Activated CD4-positive, alpha-beta T cell treated with anti-CD3 and anti-CD28 coated beads, Interleukin-2, amount 10 ng/mL, durations not matched to agents 7 days and 5 days (primary cell): ENCODE measurements at regions not wholly inside any gene's neighbourhood (a gene's known extent, or its start where the extent isn't known, plus 50 kb on each side); places are given as distances from the start of the nearest gene placed in this dataset.
"Not testable (repeated sequence)": the region's sequence is repeated elsewhere in the genome, so short reads cannot be mapped to it uniquely, and the experiment has no call there.

ENCODE experiments used
- CTCF ChIA-PET: fragments of 350-600 bp; sonication (Branson Sonifier 250); formaldehyde crosslinking; loops from one replicate; lab custom pipeline; 2021; ENCODE audit warnings: antibody characterized with exemption; lab: Charles Lee
- POLR2A ChIA-PET: fragments of 350-600 bp; sonication (Branson Sonifier 250); formaldehyde crosslinking; loops from one replicate; lab custom pipeline; 2021; ENCODE audit warnings: antibody characterized with exemption; lab: Charles Lee
- DNase-seq: peaks from one replicate; pipeline ENCODE4 v3.0.0-alpha.2; 2020
- H3K27ac Mint-ChIP-seq: one replicate; pipeline ENCODE4 v1.8.0; 2021; ENCODE audit warnings: mild to moderate bottlenecking, moderate library complexity, mixed read lengths
- H3K27me3 Mint-ChIP-seq: one replicate; pipeline ENCODE4 v1.8.0; 2021; ENCODE audit warnings: mixed read lengths
- H3K36me3 Mint-ChIP-seq: one replicate; pipeline ENCODE4 v1.8.0; 2021; ENCODE audit warnings: low read depth, mixed read lengths
- H3K4me1 Mint-ChIP-seq: one replicate; pipeline ENCODE4 v1.8.0; 2021; ENCODE audit warnings: mixed read lengths
- H3K4me3 Mint-ChIP-seq: one replicate; pipeline ENCODE4 v1.8.0; 2021; ENCODE audit warnings: mild to moderate bottlenecking, moderate library complexity, mixed read lengths
- H3K9me3 Mint-ChIP-seq: one replicate; pipeline ENCODE4 v1.8.0; 2021; ENCODE audit warnings: mixed read lengths

- H3K4me3 Mint-ChIP-seq, result no peak overlapping the region
- POLR2A ChIA-PET, result no interaction called here
- H3K27me3 Mint-ChIP-seq, result peaks cover 4% of the 10 kb centered on the region
- H3K27ac Mint-ChIP-seq, result no peak overlapping the region
- CTCF ChIA-PET, result no interaction called here
- DNase-seq, result no peak
- H3K4me1 Mint-ChIP-seq, result no peaks in the 10 kb centered on the region
- H3K36me3 Mint-ChIP-seq, result no peaks in the 10 kb centered on the region
- no peaks in the 10 kb centered on the region for H3K9me3 Mint-ChIP-seq
Measured at GRCh38 chr12:94916663-94917062, 86.8 kb downstream of the NDUFA12 start.

GRCh38 chr12:94909663-94910062 lies 93.8 kb downstream of the NDUFA12 start:
- CTCF ChIA-PET, result no interaction called here
- Mint-ChIP-seq H3K27me3 (no peaks in the 10 kb centered on the region), H3K9me3 (no peaks in the 10 kb centered on the region), H3K4me1 (no peaks in the 10 kb centered on the region), H3K4me3 (no peak overlapping the region), H3K27ac (no peak overlapping the region), H3K36me3 (no peaks in the 10 kb centered on the region)
- POLR2A ChIA-PET, result no interaction called here
- no peak for DNase-seq

GRCh38 chr12:94905749-94906148 lies 97.7 kb downstream of the NDUFA12 start:
- H3K36me3 Mint-ChIP-seq, H3K27me3 Mint-ChIP-seq, H3K27ac Mint-ChIP-seq, DNase-seq, POLR2A ChIA-PET, H3K4me1 Mint-ChIP-seq, H3K4me3 Mint-ChIP-seq, H3K9me3 Mint-ChIP-seq, CTCF ChIA-PET: not testable (repeated sequence)

GRCh38 chr12:94900496-94900895 lies 103.0 kb downstream of the NDUFA12 start:
- no peak for DNase-seq
- ChIA-PET CTCF (no interaction called here), POLR2A (no interaction called here)
- no peaks in the 10 kb centered on the region for H3K27me3 Mint-ChIP-seq
- no peak overlapping the region for H3K4me3 Mint-ChIP-seq
- H3K9me3 Mint-ChIP-seq, result no peaks in the 10 kb centered on the region
- H3K4me1 Mint-ChIP-seq, result no peaks in the 10 kb centered on the region
- H3K36me3 Mint-ChIP-seq, result no peaks in the 10 kb centered on the region
- H3K27ac Mint-ChIP-seq, result no peak overlapping the region

- DNase-seq, result no peak
- Mint-ChIP-seq H3K9me3 (no peaks in the 10 kb centered on the region), H3K4me3 (no peak overlapping the region), H3K36me3 (no peaks in the 10 kb centered on the region), H3K4me1 (no peaks in the 10 kb centered on the region), H3K27ac (no peak overlapping the region), H3K27me3 (no peaks in the 10 kb centered on the region)
- ChIA-PET CTCF (interaction anchor here (0.6 kb wide), 1 partner anchor 1062 kb away, joined by 3 read pairs; no protein-coding TSS in a partner anchor), POLR2A (no interaction called here)
Measured at GRCh38 chr12:94898388-94898787, 105.1 kb downstream of the NDUFA12 start.

- H3K36me3 Mint-ChIP-seq, result no peaks in the 10 kb centered on the region
- DNase-seq, result no peak
- H3K4me1 Mint-ChIP-seq, result no peaks in the 10 kb centered on the region
- H3K9me3 Mint-ChIP-seq, result no peaks in the 10 kb centered on the region
- no peak overlapping the region for H3K4me3 Mint-ChIP-seq
- ChIA-PET POLR2A (no interaction called here), CTCF (no interaction called here)
- H3K27ac Mint-ChIP-seq, result no peak overlapping the region
- H3K27me3 Mint-ChIP-seq, result no peaks in the 10 kb centered on the region
Measured at GRCh38 chr12:94892544-94893267, 110.8 kb downstream of the NDUFA12 start.

GRCh38 chr12:94889445-94890210 lies 113.9 kb downstream of the NDUFA12 start:
- Mint-ChIP-seq H3K27me3 (peaks cover 2% of the 10 kb centered on the region), H3K4me1 (no peaks in the 10 kb centered on the region), H3K9me3 (no peaks in the 10 kb centered on the region), H3K27ac (no peak overlapping the region), H3K36me3 (no peaks in the 10 kb centered on the region), H3K4me3 (no peak overlapping the region)
- CTCF ChIA-PET, result interaction anchor here (0.6 kb wide), 1 partner anchor 706 kb away, joined by 3 read pairs; no protein-coding TSS in a partner anchor
- POLR2A ChIA-PET, result no interaction called here
- DNase-seq, result no peak

- Mint-ChIP-seq H3K27ac (no peak overlapping the region), H3K36me3 (no peaks in the 10 kb centered on the region), H3K4me1 (peaks cover 5% of the 10 kb centered on the region), H3K27me3 (peaks cover 26% of the 10 kb centered on the region), H3K4me3 (no peak overlapping the region), H3K9me3 (no peaks in the 10 kb centered on the region)
- ChIA-PET CTCF (no interaction called here), POLR2A (interaction anchor here (0.6 kb wide), 1 partner anchor 256 kb away, joined by 4 read pairs; no protein-coding TSS in a partner anchor)
- DNase-seq, result peak; percentile 49
Measured at GRCh38 chr12:94879542-94879941, 124.0 kb downstream of the NDUFA12 start.

- no peak for DNase-seq
- CTCF ChIA-PET, result interaction anchor here (1.1 kb wide), 1 partner anchor 13 kb away, joined by 3 read pairs; no protein-coding TSS in a partner anchor
Measured at GRCh38 chr12:94875525-94875924, 128.0 kb downstream of the NDUFA12 start.

GRCh38 chr12:94874518-94875302 lies 128.8 kb downstream of the NDUFA12 start:
- peaks cover 3% of the 10 kb centered on the region for H3K36me3 Mint-ChIP-seq
- peaks cover 12% of the 10 kb centered on the region for H3K4me1 Mint-ChIP-seq
- DNase-seq, result no peak
- no peak overlapping the region for H3K27ac Mint-ChIP-seq
- ChIA-PET CTCF (no interaction called here), POLR2A (no interaction called here)
- H3K9me3 Mint-ChIP-seq, result no peaks in the 10 kb centered on the region
- no peak overlapping the region for H3K4me3 Mint-ChIP-seq
- peaks cover 49% of the 10 kb centered on the region for H3K27me3 Mint-ChIP-seq

More at GRCh38 chr12:94875525-94875924, 128.0 kb downstream of the NDUFA12 start:
- no peak overlapping the region for H3K27ac Mint-ChIP-seq
- no peaks in the 10 kb centered on the region for H3K9me3 Mint-ChIP-seq
- H3K4me1 Mint-ChIP-seq, result peaks cover 12% of the 10 kb centered on the region
- peaks cover 47% of the 10 kb centered on the region for H3K27me3 Mint-ChIP-seq
- POLR2A ChIA-PET, result no interaction called here
- H3K36me3 Mint-ChIP-seq, result peaks cover 3% of the 10 kb centered on the region
- H3K4me3 Mint-ChIP-seq, result no peak overlapping the region

GRCh38 chr12:94873734-94874517 lies 129.6 kb downstream of the NDUFA12 start:
- no peak for DNase-seq
- Mint-ChIP-seq H3K27ac (no peak overlapping the region), H3K9me3 (no peaks in the 10 kb centered on the region), H3K36me3 (peaks cover 3% of the 10 kb centered on the region), H3K4me3 (no peak overlapping the region), H3K4me1 (peaks cover 12% of the 10 kb centered on the region), H3K27me3 (peaks cover 50% of the 10 kb centered on the region)
- CTCF ChIA-PET, result no interaction called here
- POLR2A ChIA-PET, result no interaction called here

- Mint-ChIP-seq H3K27me3 (peaks cover 53% of the 10 kb centered on the region), H3K27ac (no peak overlapping the region), H3K4me3 (peak overlapping the region; percentile 47), H3K4me1 (peaks cover 12% of the 10 kb centered on the region), H3K9me3 (no peaks in the 10 kb centered on the region), H3K36me3 (peaks cover 3% of the 10 kb centered on the region)
- DNase-seq, result no peak
- CTCF ChIA-PET, result no interaction called here
- POLR2A ChIA-PET, result no interaction called here
Measured at GRCh38 chr12:94872971-94873733, 130.3 kb downstream of the NDUFA12 start.
